ENCODE measurements at regions not wholly inside any gene's neighbourhood (a gene's known extent, or its start where the extent isn't known, plus 50 kb on each side); places are given as distances from the start of the nearest gene placed in this dataset.

- Mint-ChIP-seq H3K36me3 (ENCODE audit: insufficient read depth in 1 of 3, low read depth in 3 of 3) (peaks cover 3 to 9% (median 4%) of the 10 kb centered on the region in 3 experiments; a peak in 6 of 7 replicates), H3K9me3 (peaks cover 8 to 9% of the 10 kb centered on the region in 2 experiments), H3K4me3 (no peak overlapping the region), H3K27ac (peak overlapping the region in 1 of 3 experiments; percentile 54; a peak in 1 of 7 replicates), H3K4me1 (peaks cover 8 to 16% of the 10 kb centered on the region in 2 experiments), H3K27me3 (ENCODE audit: low read depth) (peaks cover 1% of the 10 kb centered on the region; the same call in 1 of the 2 replicates)
- no peak overlapping the region for H3K56ac ChIP-seq (ENCODE audit: insufficient read length, low read depth, low read length)
- H4K20me1 ChIP-seq (ENCODE audit: control insufficient read depth, insufficient read depth, insufficient read length): no peaks in the 10 kb centered on the region
- H2AFZ ChIP-seq (ENCODE audit: low read length): no peak overlapping the region
- H2BK20ac ChIP-seq (ENCODE audit: low read depth, low read length, poor library complexity, severe bottlenecking): no peak overlapping the region
- H3K4me1 ChIP-seq (ENCODE audit: insufficient read depth, low read length): no peaks in the 10 kb centered on the region; the same call in 1 of the 2 replicates
- no peak overlapping the region for H3K4ac ChIP-seq (ENCODE audit: low read depth, low read length)
- H4K8ac ChIP-seq (replicated peaks; ENCODE audit: insufficient read length, low read depth, low read length): no peak overlapping the region
- H2BK12ac ChIP-seq (ENCODE audit: insufficient read length, low read depth, low read length): no peak overlapping the region
- H3K18ac ChIP-seq (ENCODE audit: insufficient read length, low read depth, low read length): no peak overlapping the region
- H2AK5ac ChIP-seq (ENCODE audit: insufficient read length, low read length): no peak overlapping the region
- H2BK120ac ChIP-seq (ENCODE audit: low read depth, low read length, poor library complexity, severe bottlenecking): no peak overlapping the region
- no peak overlapping the region for H3K23ac ChIP-seq (ENCODE audit: insufficient read length, low read depth, low read length)
- no peak overlapping the region for H2BK5ac ChIP-seq (ENCODE audit: insufficient read length, low read length)
- TF ChIP-seq CTCF (conservative IDR thresholded peaks at IDR 0.05): no peak
- H3K27me3 ChIP-seq (ENCODE audit: insufficient read depth, low read length): no peaks in the 10 kb centered on the region
- no peaks in the 10 kb centered on the region for H3K9me3 ChIP-seq (ENCODE audit: control insufficient read depth, low read depth, low read length)
- H3K23me2 ChIP-seq (ENCODE audit: insufficient read length, low read depth, low read length, poor library complexity, severe bottlenecking): no peaks in the 10 kb centered on the region
- H4K5ac ChIP-seq (ENCODE audit: insufficient read length, low read depth, low read length): no peak overlapping the region
- DNase-seq: no peak
- WGBS (ENCODE audit: extremely low coverage, insufficient read length, low lambda C conversion rate): no CpG with 5 or more reads among the region's 16 CpGs
- H3K27ac ChIP-seq (ENCODE audit: insufficient read length, low read depth, low read length): no peak overlapping the region
- H3K79me2 ChIP-seq (ENCODE audit: insufficient read depth, low read length): no peaks in the 10 kb centered on the region
- no peak overlapping the region for H3K4me2 ChIP-seq (ENCODE audit: insufficient read depth, insufficient read length, low read length)
- H3K14ac ChIP-seq (ENCODE audit: insufficient read depth, low read length): 0 out of 2 replicates have a peak overlapping the region, but pooled peaks have one; percentile 3
- H4K91ac ChIP-seq (ENCODE audit: insufficient read length, low read depth, low read length): no peak overlapping the region
- no peak overlapping the region for H2BK15ac ChIP-seq (ENCODE audit: low read depth, low read length)
- H3K79me1 ChIP-seq (ENCODE audit: insufficient read depth, low read depth, low read length, poor library complexity, severe bottlenecking): no peaks in the 10 kb centered on the region
- H3T11ph ChIP-seq (ENCODE audit: low read length): no peak overlapping the region
- H3K9ac ChIP-seq (ENCODE audit: extremely low read depth, insufficient read length, low read length): no peak overlapping the region
Observed at GRCh38 chr22:26763633-26764361, 106.4 kb downstream of the MIAT start.
